SU-DHL-6 (cell line): ENCODE measurements at regions not wholly inside any gene's neighbourhood (a gene's known extent, or its start where the extent isn't known, plus 50 kb on each side); places are given as distances from the start of the nearest gene placed in this dataset.

Source experiments
- H2AFZ ChIP-seq: fragments of 200-600 bp; sonication (generic); 2 replicates; pipeline ENCODE4 v1.6.1; 2014; ENCODE audit warnings: low read depth, mild to moderate bottlenecking, moderate library complexity, mixed read lengths, antibody characterized with exemption, low read length; ENCODE audit not compliant: severe bottlenecking
- H3F3A ChIP-seq: fragments of 200-600 bp; shearing (Covaris generic); 2 replicates; pipeline ENCODE4 v1.6.0; 2016; ENCODE audit warnings: antibody characterized with exemption, mild to moderate bottlenecking; ENCODE audit not compliant: insufficient read depth
- H3K27ac ChIP-seq: fragments of 200-600 bp; sonication (generic); 2 replicates; pipeline ENCODE4 v1.5.1; 2016; ENCODE audit warnings: low read depth, mild to moderate bottlenecking, low read length, moderate library complexity, mixed read lengths
- H3K27me3 ChIP-seq: fragments of 200-600 bp; sonication (generic), shearing (Covaris generic); 2 replicates; pipeline ENCODE4 v1.6.0; 2014; ENCODE audit warnings: mild to moderate bottlenecking, low read length
- H3K36me3 ChIP-seq: fragments of 200-600 bp; sonication (generic); 2 replicates; pipeline ENCODE4 v1.6.1; 2014; ENCODE audit warnings: mild to moderate bottlenecking, low read length, mixed read lengths
- H3K4me2 ChIP-seq: fragments of 300-600, 200-600 bp; shearing (Covaris generic), sonication (generic); 2 replicates; pipeline ENCODE4 v1.6.0; 2014; ENCODE audit warnings: low read length, low read depth, mild to moderate bottlenecking; ENCODE audit not compliant: poor library complexity, severe bottlenecking
- H3K4me3 ChIP-seq: fragments of 200-600 bp; sonication (generic); 2 replicates; pipeline ENCODE4 v1.5.1; 2014; ENCODE audit warnings: antibody characterized with exemption, low read length, mild to moderate bottlenecking, mixed read lengths; ENCODE audit not compliant: insufficient read depth, poor library complexity, severe bottlenecking
- H3K79me2 ChIP-seq: fragments of 200-600 bp; sonication (generic); 2 replicates; pipeline ENCODE4 v1.6.1; 2014; ENCODE audit warnings: mild to moderate bottlenecking, low read length, moderate library complexity; ENCODE audit not compliant: insufficient read depth
- H3K9ac ChIP-seq: fragments of 200-600 bp; sonication (generic); 2 replicates; pipeline ENCODE4 v1.7.0; 2014; ENCODE audit warnings: mild to moderate bottlenecking, low read length
- H3K9me2 ChIP-seq: fragments of 200-600 bp; sonication (generic); replicated peaks from 2 replicates; pipeline ENCODE4 v1.6.1; 2014; ENCODE audit warnings: low read length; ENCODE audit not compliant: insufficient read depth
- H3K9me3 ChIP-seq: fragments of 200-600 bp; sonication (generic); 2 replicates; pipeline ENCODE4 v1.6.1; 2014; ENCODE audit warnings: low read length, mixed read lengths; ENCODE audit not compliant: insufficient read depth
- H4K20me1 ChIP-seq: fragments of 200-600 bp; sonication (generic); 2 replicates; pipeline ENCODE4 v1.6.1; 2014; ENCODE audit warnings: low read depth, mild to moderate bottlenecking, antibody characterized with exemption, low read length, moderate library complexity, mixed read lengths
- CTCF ChIP-seq: fragments of 200-600 bp; sonication (generic); IDR thresholded peaks from one replicate; pipeline ENCODE4 v1.5.1; 2017; ENCODE audit warnings: antibody characterized with exemption, mild to moderate bottlenecking, low read length, moderate library complexity; ENCODE audit not compliant: insufficient read depth, poor library complexity, severe bottlenecking
- EZH2phosphoT487 ChIP-seq: fragments of 200-600 bp; sonication (generic), shearing (Covaris generic); conservative IDR thresholded peaks from 2 replicates; pipeline ENCODE4 v1.6.1; 2018; ENCODE audit warnings: mild to moderate bottlenecking, antibody characterized with exemption, low read length, moderate library complexity, mixed read lengths

- Histone ChIP-seq H3K79me2 (no peaks in the 10 kb centered on the region), H3K9me2 (no peaks in the 10 kb centered on the region), H3K4me2 (no peak overlapping the region), H3F3A (no peaks in the 10 kb centered on the region), H3K27ac (no peak overlapping the region), H3K9ac (no peak overlapping the region), H2AFZ (no peak overlapping the region), H3K27me3 (no peaks in the 10 kb centered on the region), H4K20me1 (no peaks in the 10 kb centered on the region), H3K36me3 (no peaks in the 10 kb centered on the region), H3K9me3 (peaks cover 5% of the 10 kb centered on the region), H3K4me3 (no peak overlapping the region)
- TF ChIP-seq CTCF: no peak
- TF ChIP-seq EZH2phosphoT487: no peak
Measured at GRCh38 chr14:61119006-61119405, 138.0 kb downstream of the SLC38A6 start.

- TF ChIP-seq CTCF (no peak), EZH2phosphoT487 (no peak)
- no peak overlapping the region for H3K27ac ChIP-seq
- H3K9me2 ChIP-seq: no peaks in the 10 kb centered on the region
- H3K4me2 ChIP-seq: no peak overlapping the region
- no peak overlapping the region for H3K4me3 ChIP-seq
- H3K9ac ChIP-seq: no peak overlapping the region
- H3K79me2 ChIP-seq: no peaks in the 10 kb centered on the region
- no peaks in the 10 kb centered on the region for H3K36me3 ChIP-seq
- no peak overlapping the region for H2AFZ ChIP-seq
- H3K9me3 ChIP-seq: peaks cover 11% of the 10 kb centered on the region
- no peaks in the 10 kb centered on the region for H3K27me3 ChIP-seq
- no peaks in the 10 kb centered on the region for H4K20me1 ChIP-seq
- no peaks in the 10 kb centered on the region for H3F3A ChIP-seq
Measured at GRCh38 chr14:61116369-61116768, 135.3 kb downstream of the SLC38A6 start.

GRCh38 chr14:61113561-61114225 is 132.6 kb downstream of the SLC38A6 start:
- TF ChIP-seq CTCF: no peak
- TF ChIP-seq EZH2phosphoT487: no peak
- Histone ChIP-seq H3F3A (no peaks in the 10 kb centered on the region), H3K27ac (no peak overlapping the region)

More at GRCh38 chr14:61113561-61114225, 132.6 kb downstream of the SLC38A6 start:
- H3K9me2 ChIP-seq: no peaks in the 10 kb centered on the region
- no peak overlapping the region for H3K4me3 ChIP-seq
- no peak overlapping the region for H3K4me2 ChIP-seq
- H3K27me3 ChIP-seq: no peaks in the 10 kb centered on the region
- H3K79me2 ChIP-seq: no peaks in the 10 kb centered on the region
- no peak overlapping the region for H2AFZ ChIP-seq
- no peaks in the 10 kb centered on the region for H3K36me3 ChIP-seq
- H3K9ac ChIP-seq: no peak overlapping the region
- peaks cover 11% of the 10 kb centered on the region for H3K9me3 ChIP-seq
- H4K20me1 ChIP-seq: no peaks in the 10 kb centered on the region
